ENCODE measurements at regions not wholly inside any gene's neighbourhood (a gene's known extent, or its start where the extent isn't known, plus 50 kb on each side); places are given as distances from the start of the nearest gene placed in this dataset.
"Not testable (repeated sequence)": the region's sequence is repeated elsewhere in the genome, so short reads cannot be mapped to it uniquely, and the experiment has no call there.

DNA sequence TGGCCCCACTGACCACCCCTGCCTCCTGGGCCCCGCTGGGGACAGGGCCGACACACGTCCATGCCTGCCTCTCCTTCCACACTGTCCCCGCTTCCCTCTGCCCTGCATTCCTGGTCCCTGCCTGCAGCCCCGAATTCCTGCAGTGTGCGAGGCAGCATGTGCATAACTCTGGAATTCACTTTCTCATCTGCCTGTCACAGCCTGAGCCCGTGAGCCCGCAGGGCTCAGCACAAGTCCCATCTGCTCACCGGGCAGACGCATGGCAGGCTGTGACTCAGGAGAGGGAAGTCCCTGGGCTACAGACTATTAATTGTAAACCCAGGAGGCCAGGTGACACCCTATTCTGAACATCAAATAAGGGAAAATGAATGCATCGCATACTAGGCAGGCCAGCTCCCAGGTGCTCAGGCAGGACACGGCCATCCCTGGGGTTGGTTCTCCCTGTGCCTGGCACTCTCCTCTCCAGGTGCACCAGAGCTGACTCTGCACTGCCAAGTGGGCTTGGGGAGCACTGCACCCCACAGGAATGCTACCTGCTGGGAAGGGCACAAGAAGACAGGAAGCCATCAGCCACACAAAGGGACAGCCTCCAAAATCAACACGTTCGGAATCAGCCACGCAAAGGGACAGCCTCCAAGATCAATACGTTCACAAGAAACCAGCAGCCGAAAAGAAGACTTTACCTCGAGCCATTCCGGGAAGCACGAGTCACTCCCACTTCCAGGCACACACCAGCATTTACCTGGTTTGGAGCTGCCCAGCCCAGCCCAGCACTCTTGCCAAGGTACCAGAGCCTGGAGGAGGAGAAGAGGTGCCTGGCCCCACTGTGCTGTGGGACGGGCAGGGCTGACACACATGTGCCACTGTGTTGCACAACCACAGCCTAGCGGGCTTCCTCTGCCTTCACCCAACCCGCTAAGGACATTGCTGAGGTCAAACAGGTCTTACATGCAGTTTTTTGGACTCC, 65.9 kb downstream of the DLL1 start:
- Mint-ChIP-seq H3K9me3 (peaks cover 0 to 2% (median 0%) of the 10 kb centered on the region in 6 donors), H3K4me3 (no peak overlapping the region), H3K4me1 (peaks cover 18 to 54% of the 10 kb centered on the region in 2 donors)

DNA sequence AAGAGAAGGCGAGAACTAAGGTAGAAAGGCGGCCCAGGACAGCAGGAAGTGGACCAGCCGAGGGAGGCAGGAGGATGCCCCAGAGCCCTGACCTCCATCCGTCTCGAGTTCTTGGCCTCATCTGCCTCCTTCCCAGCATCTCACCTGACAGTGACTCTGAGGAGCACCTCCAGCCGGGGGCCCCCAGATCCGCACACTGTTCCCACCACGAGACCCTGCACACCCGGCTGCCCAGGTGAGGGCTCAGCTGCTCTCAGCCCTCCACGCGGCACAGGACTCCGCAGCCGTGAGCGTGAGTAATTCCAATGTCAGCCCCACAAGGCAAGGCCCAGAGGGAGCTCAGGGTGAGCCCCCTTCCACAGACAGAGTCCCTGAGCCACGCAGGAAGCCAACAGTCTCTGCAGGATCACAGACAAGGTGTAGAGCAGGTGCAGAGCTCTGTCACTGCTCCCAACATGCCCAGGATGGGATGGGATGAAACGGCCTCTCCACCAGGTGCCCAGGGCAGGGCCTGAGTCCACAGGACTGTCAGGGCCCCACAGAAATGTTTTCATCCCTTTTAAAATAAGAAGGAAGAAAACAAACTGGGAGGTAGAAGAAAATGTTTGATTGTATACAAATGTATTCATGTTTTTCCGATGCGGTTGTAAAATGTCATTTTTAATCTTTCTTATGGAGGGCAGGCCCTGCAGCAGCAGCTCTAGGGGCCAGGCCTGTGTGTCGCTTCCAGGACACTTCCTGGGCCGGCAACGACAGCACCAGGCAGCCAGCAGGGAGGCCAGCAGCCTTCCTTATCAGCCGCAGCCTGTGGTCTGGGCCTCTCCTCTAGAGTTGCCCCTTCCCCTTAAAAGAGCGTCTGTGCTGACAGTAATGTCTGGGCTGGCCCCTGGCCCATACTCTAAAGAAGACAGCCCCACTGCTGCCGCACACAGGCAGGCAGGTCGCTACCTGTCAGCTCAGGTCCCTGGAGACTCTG, 66.9 kb downstream of the DLL1 start:
- no peak for DNase-seq
- Mint-ChIP-seq H3K4me1 (peaks cover 18 to 54% of the 10 kb centered on the region in 2 donors), H3K9me3 (peaks cover 0 to 2% (median 0%) of the 10 kb centered on the region in 6 donors), H3K36me3 (peaks cover 0 to 3% (median 0%) of the 10 kb centered on the region in 3 donors), H3K4me3 (peak overlapping the region in 4 of 5 donors; percentile 68 to 80 (median 74)), H3K27me3 (ENCODE audit: low read depth in 3 of 3) (peaks cover 3 to 8% (median 6%) of the 10 kb centered on the region in 3 donors), H3K27ac (no peak overlapping the region)

More for the DNA sequence above, 65.9 kb downstream of the DLL1 start:
- Mint-ChIP-seq H3K27ac (no peak overlapping the region), H3K27me3 (ENCODE audit: low read depth in 3 of 3) (peaks cover 3 to 8% (median 6%) of the 10 kb centered on the region in 3 donors), H3K36me3 (peaks cover 0 to 3% (median 0%) of the 10 kb centered on the region in 3 donors)
- DNase-seq: no peak

DNA sequence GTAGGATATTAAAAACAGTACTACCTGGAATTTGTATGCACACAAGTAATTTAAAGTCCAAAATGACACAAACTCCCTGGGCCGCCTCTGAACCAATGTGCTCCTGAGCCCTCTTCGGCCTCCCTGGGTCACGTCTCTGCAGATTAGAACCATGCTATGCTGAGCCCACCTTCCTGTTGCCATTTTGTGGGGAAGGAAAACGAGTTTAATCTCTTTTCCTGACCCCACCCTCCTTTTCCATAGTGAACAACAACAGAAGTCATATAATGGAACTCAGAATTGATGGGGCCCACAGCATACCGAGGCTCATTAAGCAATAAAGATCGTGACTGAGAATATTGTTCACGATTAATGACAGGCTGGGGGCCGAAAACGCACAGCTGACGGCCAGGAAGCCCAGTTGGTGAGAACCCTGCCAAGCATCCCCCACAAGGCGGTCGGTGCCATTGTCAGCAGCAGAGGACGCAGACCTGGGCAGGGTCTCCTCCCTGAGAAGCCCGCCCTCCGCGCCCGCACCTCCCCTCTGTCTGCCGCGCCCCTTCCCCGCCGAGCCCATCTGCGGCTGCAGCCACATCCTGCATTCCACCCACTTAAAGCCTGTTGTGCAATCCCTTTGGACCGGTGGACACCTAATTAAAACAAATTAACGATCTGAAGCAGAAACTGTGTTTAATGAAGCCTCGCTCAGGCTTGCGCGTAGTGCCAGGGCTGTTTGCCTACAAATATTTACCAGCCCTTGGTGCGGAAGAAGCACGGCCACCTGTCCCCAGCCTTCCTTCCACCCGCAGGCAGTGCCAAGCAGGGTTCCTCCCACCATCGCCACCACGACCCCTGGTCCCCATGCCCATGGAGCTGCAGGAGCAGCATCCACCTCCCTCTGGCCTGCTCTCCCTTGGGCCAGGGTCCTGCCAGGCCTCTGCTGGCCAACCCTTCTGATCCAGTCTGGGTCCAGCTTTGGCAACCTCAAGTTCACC, 68.1 kb downstream of the DLL1 start:
- Mint-ChIP-seq H3K4me3 (peak overlapping the region; percentile 67 to 80 (median 73)), H3K36me3 (no peaks in the 10 kb centered on the region), H3K27ac (peak overlapping the region in 1 of 6 donors; percentile 42), H3K27me3 (ENCODE audit: low read depth in 3 of 3) (peaks cover 3 to 6% (median 6%) of the 10 kb centered on the region in 3 donors), H3K4me1 (peaks cover 18 to 54% of the 10 kb centered on the region in 2 donors), H3K9me3 (no peaks in the 10 kb centered on the region)
- DNase-seq: peak; percentile 24 to 38 (median 30)

DNA sequence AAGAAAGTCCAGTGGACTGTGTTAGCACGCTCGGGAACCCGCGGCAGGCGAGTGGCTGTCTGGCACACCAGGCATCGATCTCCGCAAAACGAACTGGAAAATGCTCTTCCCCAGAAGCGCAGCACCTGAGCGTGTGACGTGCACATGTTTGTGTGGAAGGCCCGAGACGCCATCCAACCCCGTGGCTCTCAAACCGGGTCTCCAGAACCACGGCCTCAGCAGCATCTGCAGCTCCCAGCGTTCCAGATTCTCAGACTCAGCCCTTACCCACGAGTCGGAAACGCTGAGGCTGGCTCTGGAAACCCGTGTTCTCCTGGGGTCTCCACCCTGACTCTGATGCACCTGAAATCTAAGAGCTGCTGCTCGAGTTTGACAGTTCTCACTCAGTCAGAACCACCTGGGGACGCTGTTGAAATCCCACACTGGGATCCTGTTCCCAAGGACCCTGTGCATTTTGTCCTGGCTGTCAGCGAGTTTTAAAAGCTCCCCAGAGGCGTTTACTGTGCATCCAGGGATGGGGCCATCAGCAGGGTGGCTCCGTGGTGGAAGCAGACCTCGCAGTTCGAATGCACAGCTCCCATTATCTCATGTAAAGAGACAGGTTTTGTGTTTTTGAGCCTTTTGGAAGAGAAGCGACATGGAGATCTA, 69.0 kb downstream of the DLL1 start:
- H3K36me3 Mint-ChIP-seq: no peaks in the 10 kb centered on the region
- H3K4me3 Mint-ChIP-seq: peak overlapping the region in 4 of 5 donors; percentile 42 to 75 (median 70)
- peaks cover 18 to 54% of the 10 kb centered on the region in 2 donors for H3K4me1 Mint-ChIP-seq
- H3K9me3 Mint-ChIP-seq: no peaks in the 10 kb centered on the region
- DNase-seq: no peak
- peaks cover 3 to 6% (median 6%) of the 10 kb centered on the region in 3 donors for H3K27me3 Mint-ChIP-seq (ENCODE audit: low read depth in 3 of 3)
- H3K27ac Mint-ChIP-seq: no peak overlapping the region

DNA sequence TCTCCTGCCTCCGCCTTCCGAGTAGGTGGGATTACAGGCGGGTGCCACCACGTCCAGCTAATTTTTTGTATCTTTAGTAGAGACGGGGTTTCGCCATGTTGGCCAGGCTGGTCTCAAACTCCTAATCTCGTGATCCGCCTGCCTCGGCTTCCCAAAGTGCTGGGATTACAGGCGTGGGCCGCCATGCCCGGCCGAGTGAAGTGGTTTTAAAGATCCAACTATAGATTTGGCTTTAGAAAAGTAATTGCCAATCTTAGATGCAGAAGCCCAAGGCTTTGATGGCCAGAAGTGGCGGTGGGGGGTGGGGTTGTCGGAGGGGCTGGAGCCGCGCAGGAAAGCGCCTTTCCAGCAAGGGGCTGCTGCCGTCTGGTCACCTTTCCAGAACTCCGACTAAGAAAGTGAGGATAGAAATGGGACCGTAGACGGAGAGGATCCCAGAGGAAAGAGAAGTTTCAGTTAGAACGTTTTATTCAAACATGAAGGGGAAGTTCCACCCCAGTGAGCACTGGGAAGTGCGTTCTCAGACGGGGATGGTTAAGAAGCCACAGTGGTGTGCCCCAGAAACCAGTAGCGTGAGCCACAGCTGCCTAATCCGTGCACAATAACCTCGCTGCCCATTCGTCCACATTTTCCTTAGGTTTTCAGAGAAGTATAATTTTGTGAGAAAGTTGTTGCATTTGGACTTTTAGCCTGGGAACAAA, 69.7 kb downstream of the DLL1 start:
- DNase-seq: no peak
- no peak overlapping the region for H3K27ac Mint-ChIP-seq
- peak overlapping the region in 1 of 5 donors; percentile 42 for H3K4me3 Mint-ChIP-seq
- H3K9me3 Mint-ChIP-seq: no peaks in the 10 kb centered on the region
- peaks cover 3 to 6% (median 5%) of the 10 kb centered on the region in 3 donors for H3K27me3 Mint-ChIP-seq (ENCODE audit: low read depth in 3 of 3)
- H3K4me1 Mint-ChIP-seq: peaks cover 18 to 52% of the 10 kb centered on the region in 2 donors
- no peaks in the 10 kb centered on the region for H3K36me3 Mint-ChIP-seq

DNA sequence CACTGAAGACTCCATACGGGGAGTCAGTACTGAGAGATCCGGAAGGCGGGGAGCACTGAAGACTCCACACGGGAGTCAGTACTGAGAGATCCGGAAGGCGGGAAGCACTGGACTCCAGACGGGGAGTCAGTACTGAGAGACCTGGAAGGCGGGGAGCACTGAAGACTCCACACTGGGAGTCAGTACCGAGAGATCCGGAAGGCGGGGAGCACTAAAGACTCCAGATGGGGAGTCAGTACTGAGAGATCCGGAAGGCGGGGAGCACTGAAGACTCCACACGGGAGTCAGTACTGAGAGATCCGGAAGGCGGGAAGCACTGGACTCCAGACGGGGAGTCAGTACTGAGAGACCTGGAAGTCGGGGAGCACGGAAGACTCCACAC, 77.2 kb downstream of the DLL1 start:
- not testable (repeated sequence) for H3K36me3 Mint-ChIP-seq, H3K4me3 Mint-ChIP-seq, DNase-seq, H3K9me3 Mint-ChIP-seq, H3K4me1 Mint-ChIP-seq, H3K27ac Mint-ChIP-seq
- peaks cover 8 to 12% (median 10%) of the 10 kb centered on the region in 3 donors for H3K27me3 Mint-ChIP-seq (ENCODE audit: low read depth in 3 of 3)

DNA sequence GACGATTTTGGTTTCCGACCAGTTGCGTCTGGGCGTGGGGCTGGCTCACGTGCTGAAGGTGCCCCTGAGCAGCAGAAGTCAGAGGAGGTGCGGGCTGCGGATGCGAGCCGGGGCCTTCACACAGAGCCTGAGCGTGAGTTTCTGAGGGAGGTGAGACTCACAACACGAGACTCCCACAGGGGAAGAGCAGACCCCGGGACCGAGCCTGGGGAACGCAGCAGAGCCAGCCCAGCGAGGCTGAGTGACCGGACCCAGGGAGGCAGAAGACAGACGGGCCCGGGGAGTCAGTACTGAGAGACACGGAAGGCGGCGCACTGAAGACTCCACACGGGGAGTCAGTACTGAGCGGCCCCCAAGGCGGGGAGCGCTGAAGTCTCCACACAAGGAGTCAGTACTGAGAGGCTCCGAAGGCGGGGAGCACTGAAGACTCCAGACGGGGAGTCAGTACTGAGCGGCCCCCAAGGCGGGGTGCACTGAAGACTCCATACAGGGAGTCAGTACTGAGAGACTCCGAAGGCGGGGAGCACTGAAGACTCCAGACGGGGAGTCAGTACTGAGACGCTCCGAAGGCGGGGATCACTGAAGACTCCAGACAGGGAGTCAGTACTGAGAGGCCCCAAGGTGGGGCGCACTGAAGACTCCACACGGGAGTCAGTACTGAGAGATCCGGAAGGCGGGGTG, 77.8 kb downstream of the DLL1 start:
- Mint-ChIP-seq H3K4me3 (no peak overlapping the region), H3K9me3 (no peaks in the 10 kb centered on the region), H3K27ac (no peak overlapping the region), H3K4me1 (peaks cover 0 to 7% of the 10 kb centered on the region in 2 donors), H3K27me3 (ENCODE audit: low read depth in 3 of 3) (peaks cover 8 to 13% (median 10%) of the 10 kb centered on the region in 3 donors), H3K36me3 (no peaks in the 10 kb centered on the region)
- DNase-seq: no peak

DNA sequence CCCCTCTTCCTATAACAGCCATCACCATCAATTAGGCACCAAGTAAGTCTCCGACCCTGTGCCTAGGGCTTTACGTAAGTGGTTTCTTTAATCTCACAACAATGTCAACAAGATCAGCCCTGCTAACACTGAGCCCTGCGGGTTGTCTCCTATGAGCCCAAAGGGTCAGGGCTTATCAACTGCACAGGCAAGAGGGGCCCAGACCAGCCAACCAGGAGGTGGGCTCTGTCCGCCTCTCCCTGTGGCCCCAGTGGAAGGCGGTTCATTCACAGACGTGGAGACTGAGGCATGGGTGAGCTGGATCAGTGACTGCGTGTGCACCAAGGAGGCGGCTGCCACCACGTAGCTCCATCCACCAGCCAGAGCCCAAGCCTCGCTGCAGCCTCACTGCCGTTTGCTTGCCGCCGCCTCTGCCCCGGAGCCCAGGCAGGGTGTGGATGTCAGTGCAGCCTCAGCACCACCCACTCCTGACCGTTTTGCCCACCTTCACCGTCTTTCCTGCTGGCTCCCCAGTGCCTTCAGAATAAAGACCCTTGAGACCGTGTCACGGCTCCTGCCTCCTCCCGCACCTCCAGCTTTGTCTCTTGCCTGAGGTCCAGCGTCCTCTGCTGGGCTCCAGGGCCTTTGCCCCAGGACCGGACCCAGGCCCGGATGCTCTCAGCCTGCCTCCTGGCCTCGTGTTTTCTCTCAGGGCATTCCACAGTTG, 78.7 kb downstream of the DLL1 start:
- no peaks in the 10 kb centered on the region for H3K36me3 Mint-ChIP-seq
- no peaks in the 10 kb centered on the region for H3K9me3 Mint-ChIP-seq
- H3K27ac Mint-ChIP-seq: peak overlapping the region in 1 of 6 donors; percentile 22
- peaks cover 8 to 13% (median 10%) of the 10 kb centered on the region in 3 donors for H3K27me3 Mint-ChIP-seq (ENCODE audit: low read depth in 3 of 3)
- no peak for DNase-seq
- H3K4me3 Mint-ChIP-seq: no peak overlapping the region
- peaks cover 0 to 7% of the 10 kb centered on the region in 2 donors for H3K4me1 Mint-ChIP-seq

DNA sequence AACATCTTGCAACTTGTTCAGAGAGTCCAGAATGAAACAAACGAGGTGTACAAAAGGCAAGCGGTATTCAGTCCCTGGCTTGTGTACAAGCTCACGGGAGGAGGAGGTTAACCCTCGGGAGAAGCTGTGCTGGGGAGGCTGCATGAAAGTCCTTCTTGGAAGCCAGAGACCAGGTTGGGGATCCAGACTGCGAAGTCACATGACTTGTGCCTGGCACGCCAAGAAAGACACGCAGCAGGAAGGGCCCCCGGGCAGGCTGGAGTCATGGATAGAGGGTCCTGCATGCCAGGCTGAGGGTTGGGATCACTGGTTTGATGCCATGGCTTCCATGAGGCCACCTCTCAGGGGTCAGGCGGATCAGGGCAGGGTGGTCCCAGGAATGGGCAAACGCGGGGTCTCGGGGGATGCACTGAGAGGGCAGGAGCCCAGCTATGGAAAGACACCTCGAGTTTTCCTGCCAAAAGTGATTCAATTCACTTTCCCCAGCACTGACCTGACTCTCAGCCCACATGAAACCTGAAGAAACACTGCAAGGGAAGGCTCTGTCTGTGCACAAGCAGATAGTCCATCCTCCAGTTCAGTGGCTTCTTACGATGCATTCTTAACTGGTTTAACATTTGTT, 79.4 kb downstream of the DLL1 start:
- Mint-ChIP-seq H3K27ac (no peak overlapping the region), H3K27me3 (ENCODE audit: low read depth in 3 of 3) (peaks cover 8 to 13% (median 10%) of the 10 kb centered on the region in 3 donors), H3K9me3 (no peaks in the 10 kb centered on the region), H3K4me1 (peaks cover 0 to 7% of the 10 kb centered on the region in 2 donors), H3K36me3 (no peaks in the 10 kb centered on the region), H3K4me3 (no peak overlapping the region)
- DNase-seq: no peak

DNA sequence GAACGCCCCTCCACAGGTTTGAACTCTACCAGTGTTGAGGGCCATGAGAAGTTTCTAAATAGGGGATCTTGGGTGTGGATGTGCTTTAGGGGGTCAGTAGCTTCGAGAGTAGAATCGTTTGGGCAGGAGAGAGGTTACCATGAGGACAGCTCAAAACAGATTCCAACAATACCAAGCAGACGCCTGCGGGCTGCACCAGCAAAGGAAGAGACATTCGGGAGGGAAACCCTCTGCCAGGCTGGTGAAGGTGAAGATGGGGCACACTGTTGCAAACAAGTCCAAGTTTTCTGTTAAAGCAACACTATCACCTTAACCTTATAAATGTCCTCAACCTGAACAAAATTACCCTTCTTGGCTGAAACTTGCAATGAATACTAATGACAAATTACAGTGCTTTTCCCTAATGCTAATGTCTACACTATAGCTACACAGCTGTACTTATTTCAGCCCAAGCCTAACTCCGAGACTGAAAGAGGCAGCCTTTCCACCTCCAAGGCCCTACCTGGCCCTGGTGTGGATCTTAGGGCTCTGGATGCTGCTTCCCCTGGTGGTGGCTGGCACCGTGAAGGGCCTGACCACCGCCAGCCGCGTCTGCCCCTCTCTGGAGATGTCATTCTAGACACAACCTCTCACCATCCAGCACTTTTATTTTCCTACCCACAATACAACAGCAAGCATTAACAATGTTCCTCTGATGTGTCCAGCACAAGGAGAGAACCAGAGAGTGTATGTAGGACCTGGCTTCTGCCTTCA, 80.1 kb downstream of the DLL1 start:
- H3K4me3 Mint-ChIP-seq: no peak overlapping the region
- H3K9me3 Mint-ChIP-seq: no peaks in the 10 kb centered on the region
- H3K27me3 Mint-ChIP-seq (ENCODE audit: low read depth in 3 of 3): peaks cover 8 to 13% (median 10%) of the 10 kb centered on the region in 3 donors
- DNase-seq: no peak
- H3K27ac Mint-ChIP-seq: no peak overlapping the region
- peaks cover 0 to 7% of the 10 kb centered on the region in 2 donors for H3K4me1 Mint-ChIP-seq
- H3K36me3 Mint-ChIP-seq: no peaks in the 10 kb centered on the region

All from immature natural killer cell (primary cell).